NT2/D1 (cell line): ENCODE measurements at regions not wholly inside any gene's neighbourhood (a gene's known extent, or its start where the extent isn't known, plus 50 kb on each side); places are given as distances from the start of the nearest gene placed in this dataset.

Experiments
- SUZ12 ChIP-seq: IDR thresholded peaks from 2 replicates; pipeline ENCODE4 v1.6.1; 2011; ENCODE audit not compliant: insufficient read length, insufficient read depth; ENCODE audit errors: extremely low read depth
- YY1 ChIP-seq: IDR thresholded peaks from 2 replicates; pipeline ENCODE4 v1.6.1; 2011; ENCODE audit not compliant: insufficient read length, insufficient read depth
- ZNF274 ChIP-seq: IDR thresholded peaks from 2 replicates; pipeline ENCODE4 v1.6.1; 2011; ENCODE audit warnings: mild to moderate bottlenecking, low read depth, low read length

- TF ChIP-seq ZNF274 (no peak), YY1 (no peak), SUZ12 (no peak)
Observed at GRCh38 chr7:70849580-70850235, 282.2 kb upstream of the GALNT17 start.
